Lower leg skin (tissue), 4 donors: ENCODE measurements at regions not wholly inside any gene's neighbourhood (a gene's known extent, or its start where the extent isn't known, plus 50 kb on each side); places are given as distances from the start of the nearest gene placed in this dataset.

ENCODE experiments used
- DNase-seq, 2 donors: peaks; one replicate each; pipeline ENCODE4 v3.0.0-alpha.2; 2019; ENCODE audit warnings: low spot score in 2 of 2
- H3K4me3 ChIP-seq: fragments of 200-600 bp; sonication (generic); 2 replicates; pipeline ENCODE4 v1.5.1; 2017; ENCODE audit warnings: mild to moderate bottlenecking, low read depth; ENCODE audit not compliant: poor library complexity, severe bottlenecking
- CTCF ChIP-seq, 3 donors: fragments of 450-650 bp; IDR thresholded peaks; one replicate each; pipeline ENCODE4 v1.5.1; 2016; ENCODE audit warnings: antibody characterized with exemption in 3 of 3, mild to moderate bottlenecking in 3 of 3, moderate library complexity in 2 of 3
- POLR2A ChIP-seq, 2 donors: fragments of 450-650 bp; IDR thresholded peaks; one replicate each; pipeline ENCODE4 v1.6.1; 2016 to 2017; ENCODE audit warnings: antibody characterized with exemption in 2 of 2, mild to moderate bottlenecking in 1 of 2, moderate library complexity in 1 of 2
- WGBS, 2 donors: methylation state at CpG; one replicate each; pipeline ENCODE4 v1.1.5; 2018; 5-methylcytosine and 5-hydroxymethylcytosine counted together
- intact Hi-C: fragments of 100-400 bp; cut with DNase I; formaldehyde crosslinking; loops from one replicate; pipeline ENCODE4 v1.15.0; 2023; ENCODE audit warnings: low total_unique reads

- WGBS, 2 donors: 90 to 92% methylated on average over 3 of the region's 3 CpGs
- DNase-seq: no peak
- intact Hi-C loops: no loop called here
- TF ChIP-seq POLR2A (IDR thresholded peaks at IDR 0.05) (no peak), CTCF (IDR thresholded peaks at IDR 0.05) (no peak)
- no peak overlapping the region for H3K4me3 ChIP-seq
Observed at GRCh38 chr2:58667137-58667774, 426.1 kb upstream of the FANCL start.

- intact Hi-C loops: no loop called here
- H3K4me3 ChIP-seq: no peak overlapping the region
- DNase-seq: no peak
- TF ChIP-seq CTCF (IDR thresholded peaks at IDR 0.05): no peak
- 91 to 94% methylated on average over 3 of the region's 3 CpGs for WGBS, 2 donors
Observed at GRCh38 chr2:58666323-58666970, 425.3 kb upstream of the FANCL start.

- TF ChIP-seq POLR2A (IDR thresholded peaks at IDR 0.05) (no peak), CTCF (IDR thresholded peaks at IDR 0.05) (no peak)
- DNase-seq: no peak
- WGBS, 2 donors: 84 to 91% methylated on average over 3 of the region's 3 CpGs
- intact Hi-C loops: no loop called here
- no peak overlapping the region for H3K4me3 ChIP-seq
Observed at GRCh38 chr2:58665154-58665553, 424.0 kb upstream of the FANCL start.

- H3K4me3 ChIP-seq: no peak overlapping the region
- intact Hi-C loops: no loop called here
- 75 to 81% methylated on average over 5 of the region's 5 CpGs for WGBS, 2 donors
- no peak for TF ChIP-seq POLR2A (IDR thresholded peaks at IDR 0.05)
- TF ChIP-seq CTCF (IDR thresholded peaks at IDR 0.05): no peak
- no peak for DNase-seq
Observed at GRCh38 chr2:58664523-58665151, 423.5 kb upstream of the FANCL start.

- H3K4me3 ChIP-seq: no peak overlapping the region
- TF ChIP-seq POLR2A (IDR thresholded peaks at IDR 0.05) (no peak), CTCF (IDR thresholded peaks at IDR 0.05) (no peak)
- no peak for DNase-seq
- WGBS, 2 donors: 79 to 83% methylated on average over 4 of the region's 4 CpGs
- intact Hi-C loops: no loop called here
Observed at GRCh38 chr2:58660046-58660445, 418.9 kb upstream of the FANCL start.
